ENCODE measurements at regions not wholly inside any gene's neighbourhood (a gene's known extent, or its start where the extent isn't known, plus 50 kb on each side); places are given as distances from the start of the nearest gene placed in this dataset.

DNA sequence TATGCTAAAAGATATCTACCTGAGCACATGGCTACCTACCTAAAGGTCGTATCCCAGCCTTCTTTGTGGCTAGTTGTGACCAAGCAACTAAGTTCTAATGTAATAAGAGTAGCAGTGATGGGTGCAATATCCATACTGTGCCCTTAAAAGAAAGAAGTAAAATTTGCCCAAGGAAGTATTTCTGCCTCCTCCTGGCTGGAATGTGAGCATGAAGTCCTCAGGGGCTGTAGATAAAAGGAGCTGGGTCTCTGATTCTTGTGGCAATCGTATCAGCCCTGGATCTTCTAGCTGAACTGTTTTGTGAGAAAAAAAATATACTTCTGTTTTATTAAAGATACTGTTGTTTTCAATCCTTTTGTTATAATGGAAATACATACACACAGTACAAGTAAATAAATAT is 217.4 kb downstream of the GPAT3 start:
- peaks cover 0 to 14% of the 10 kb centered on the region in 2 experiments; a peak in 3 of 5 replicates for H3K4me1 ChIP-seq (replicated peaks in 1 of 2; ENCODE audit: control insufficient read depth in 2 of 2, insufficient read depth in 2 of 2, low read length in 2 of 2)
- 19% methylated on average over 2 of the region's 2 CpGs for WGBS (ENCODE audit: insufficient coverage, low coverage, missing lambda C conversion rate)
- H3K4me2 ChIP-seq (ENCODE audit: insufficient read depth, low read length) = no peak overlapping the region
- no peak overlapping the region for H3K4me3 ChIP-seq
- BruUV-seq (replicated peaks) = no TSS peak
- in situ Hi-C loops (cut with MboI) = no loop called here
- H4K20me1 ChIP-seq (replicated peaks; ENCODE audit: control insufficient read depth, insufficient read depth, low read length) = no peaks in the 10 kb centered on the region
- no peak overlapping the region for H3K9ac ChIP-seq (ENCODE audit: insufficient read depth in 1 of 2, low read depth in 2 of 2, low read length in 2 of 2)
- H3K9me3 ChIP-seq (replicated peaks; ENCODE audit: control insufficient read depth, insufficient read depth, low read depth, low read length) = no peaks in the 10 kb centered on the region
- no peak overlapping the region for H3K27ac ChIP-seq (ENCODE audit: extremely low read depth, low read depth, low read length)
- no peaks in the 10 kb centered on the region for H3K79me2 ChIP-seq (ENCODE audit: control insufficient read depth, insufficient read depth, low read length)
- no peak for FAIRE-seq
- intact Hi-C loops (cut with micrococcal nuclease) = loop anchor here (10.0 kb wide), 1 partner anchor 248 kb away; no protein-coding TSS in a partner anchor
- ChIA-PET POLR2A (no interaction called here), CTCF (ENCODE audit: low intra/inter-chr PET ratio) (no interaction called here)
- H3K27me3 ChIP-seq (ENCODE audit: control insufficient read depth in 2 of 2, insufficient read depth in 2 of 2, low read length in 2 of 2) = no peaks in the 10 kb centered on the region; a peak in 1 of 5 replicates
- no peaks in the 10 kb centered on the region for H3K9me1 ChIP-seq (ENCODE audit: control insufficient read depth, insufficient read depth, low read length)
- no peak for ATAC-seq
- no peak overlapping the region for H2AFZ ChIP-seq (ENCODE audit: low read depth, low read length)
- H3K36me3 ChIP-seq (ENCODE audit: control insufficient read depth, insufficient read depth, low read length) = no peaks in the 10 kb centered on the region
- no peak for DNase-seq (ENCODE audit: extremely low read depth in 1 of 4, low spot score in 3 of 4)
- TF ChIP-seq, protein P1, sequence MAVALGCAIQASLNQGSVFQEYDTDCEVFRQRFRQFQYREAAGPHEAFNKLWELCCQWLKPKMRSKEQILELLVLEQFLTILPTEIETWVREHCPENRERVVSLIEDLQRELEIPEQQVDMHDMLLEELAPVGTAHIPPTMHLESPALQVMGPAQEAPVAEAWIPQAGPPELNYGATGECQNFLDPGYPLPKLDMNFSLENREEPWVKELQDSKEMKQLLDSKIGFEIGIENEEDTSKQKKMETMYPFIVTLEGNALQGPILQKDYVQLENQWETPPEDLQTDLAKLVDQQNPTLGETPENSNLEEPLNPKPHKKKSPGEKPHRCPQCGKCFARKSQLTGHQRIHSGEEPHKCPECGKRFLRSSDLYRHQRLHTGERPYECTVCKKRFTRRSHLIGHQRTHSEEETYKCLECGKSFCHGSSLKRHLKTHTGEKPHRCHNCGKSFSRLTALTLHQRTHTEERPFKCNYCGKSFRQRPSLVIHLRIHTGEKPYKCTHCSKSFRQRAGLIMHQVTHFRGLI (CRISPR knock-in tag; IDR thresholded peaks at IDR 0.05) = no peak
- no peak for TF ChIP-seq ZKSCAN1 (IDR thresholded peaks at IDR 0.05; ENCODE audit: low read depth, low read length)
- TF ChIP-seq, protein P2, sequence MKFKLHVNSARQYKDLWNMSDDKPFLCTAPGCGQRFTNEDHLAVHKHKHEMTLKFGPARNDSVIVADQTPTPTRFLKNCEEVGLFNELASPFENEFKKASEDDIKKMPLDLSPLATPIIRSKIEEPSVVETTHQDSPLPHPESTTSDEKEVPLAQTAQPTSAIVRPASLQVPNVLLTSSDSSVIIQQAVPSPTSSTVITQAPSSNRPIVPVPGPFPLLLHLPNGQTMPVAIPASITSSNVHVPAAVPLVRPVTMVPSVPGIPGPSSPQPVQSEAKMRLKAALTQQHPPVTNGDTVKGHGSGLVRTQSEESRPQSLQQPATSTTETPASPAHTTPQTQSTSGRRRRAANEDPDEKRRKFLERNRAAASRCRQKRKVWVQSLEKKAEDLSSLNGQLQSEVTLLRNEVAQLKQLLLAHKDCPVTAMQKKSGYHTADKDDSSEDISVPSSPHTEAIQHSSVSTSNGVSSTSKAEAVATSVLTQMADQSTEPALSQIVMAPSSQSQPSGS (CRISPR knock-in tag; IDR thresholded peaks at IDR 0.05) = no peak
- TF ChIP-seq HEY1 (CRISPR knock-in tag; IDR thresholded peaks at IDR 0.05; ENCODE audit: borderline replicate concordance) = no peak
- no peak for TF ChIP-seq BACH1 (tag; IDR thresholded peaks at IDR 0.05)
- TF ChIP-seq SMARCE1 (IDR thresholded peaks at IDR 0.05) = no peak
- TF ChIP-seq, protein P3, sequence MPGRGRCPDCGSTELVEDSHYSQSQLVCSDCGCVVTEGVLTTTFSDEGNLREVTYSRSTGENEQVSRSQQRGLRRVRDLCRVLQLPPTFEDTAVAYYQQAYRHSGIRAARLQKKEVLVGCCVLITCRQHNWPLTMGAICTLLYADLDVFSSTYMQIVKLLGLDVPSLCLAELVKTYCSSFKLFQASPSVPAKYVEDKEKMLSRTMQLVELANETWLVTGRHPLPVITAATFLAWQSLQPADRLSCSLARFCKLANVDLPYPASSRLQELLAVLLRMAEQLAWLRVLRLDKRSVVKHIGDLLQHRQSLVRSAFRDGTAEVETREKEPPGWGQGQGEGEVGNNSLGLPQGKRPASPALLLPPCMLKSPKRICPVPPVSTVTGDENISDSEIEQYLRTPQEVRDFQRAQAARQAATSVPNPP (IDR thresholded peaks at IDR 0.05; ENCODE audit: borderline replicate concordance, insufficient read depth, insufficient read length) = no peak
- no peak for TF ChIP-seq ZNF384 (IDR thresholded peaks at IDR 0.05; ENCODE audit: low read depth, low read length)
- TF ChIP-seq DIDO1 (tag; IDR thresholded peaks at IDR 0.05; ENCODE audit: low read depth) = no peak
- no peak for TF ChIP-seq GTF2F1 (IDR thresholded peaks at IDR 0.05; ENCODE audit: low read depth, low read length)
- TF ChIP-seq, protein P4, sequence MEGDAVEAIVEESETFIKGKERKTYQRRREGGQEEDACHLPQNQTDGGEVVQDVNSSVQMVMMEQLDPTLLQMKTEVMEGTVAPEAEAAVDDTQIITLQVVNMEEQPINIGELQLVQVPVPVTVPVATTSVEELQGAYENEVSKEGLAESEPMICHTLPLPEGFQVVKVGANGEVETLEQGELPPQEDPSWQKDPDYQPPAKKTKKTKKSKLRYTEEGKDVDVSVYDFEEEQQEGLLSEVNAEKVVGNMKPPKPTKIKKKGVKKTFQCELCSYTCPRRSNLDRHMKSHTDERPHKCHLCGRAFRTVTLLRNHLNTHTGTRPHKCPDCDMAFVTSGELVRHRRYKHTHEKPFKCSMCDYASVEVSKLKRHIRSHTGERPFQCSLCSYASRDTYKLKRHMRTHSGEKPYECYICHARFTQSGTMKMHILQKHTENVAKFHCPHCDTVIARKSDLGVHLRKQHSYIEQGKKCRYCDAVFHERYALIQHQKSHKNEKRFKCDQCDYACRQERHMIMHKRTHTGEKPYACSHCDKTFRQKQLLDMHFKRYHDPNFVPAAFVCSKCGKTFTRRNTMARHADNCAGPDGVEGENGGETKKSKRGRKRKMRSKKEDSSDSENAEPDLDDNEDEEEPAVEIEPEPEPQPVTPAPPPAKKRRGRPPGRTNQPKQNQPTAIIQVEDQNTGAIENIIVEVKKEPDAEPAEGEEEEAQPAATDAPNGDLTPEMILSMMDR (IDR thresholded peaks at IDR 0.05 in 2 of 3, conservative IDR thresholded peaks at IDR 0.05 in 1 of 3; ENCODE audit: insufficient read depth in 2 of 3, low read depth in 1 of 3, low read length in 3 of 3) = peak in 1 of 3 experiments; percentile 23; a peak in 1 of 6 replicates
- no peak for TF ChIP-seq NR3C1 (CRISPR knock-in tag; IDR thresholded peaks at IDR 0.05)
- TF ChIP-seq ZFP1 (CRISPR knock-in tag; IDR thresholded peaks at IDR 0.05) = no peak
- no peak for TF ChIP-seq ZFPM2 (CRISPR knock-in tag; IDR thresholded peaks at IDR 0.05)
- no peak for TF ChIP-seq NCOA4 (IDR thresholded peaks at IDR 0.05; ENCODE audit: partially characterized antibody)
- TF ChIP-seq NFATC3 (IDR thresholded peaks at IDR 0.05) = no peak
- no peak for TF ChIP-seq ZNF778 (CRISPR knock-in tag; IDR thresholded peaks at IDR 0.05)
- TF ChIP-seq SRSF9 (IDR thresholded peaks at IDR 0.05; ENCODE audit: borderline replicate concordance, low read depth, low read length) = no peak

Measured in K562 (cell line).